Endothelial cell of umbilical vein (primary cell): ENCODE measurements at regions not wholly inside any gene's neighbourhood (a gene's known extent, or its start where the extent isn't known, plus 50 kb on each side); places are given as distances from the start of the nearest gene placed in this dataset.

ENCODE experiments used
- BruUV-seq: library from RNA; stranded (reverse); fragments of 400-500 nt; replicated peaks from 2 replicates; lab custom pipeline; 2021; lab: Mats Ljungman, UMichigan
- CTCF ChIA-PET: fragments of 300-600, 350-600 bp; sonication (Branson Sonifier 250); formaldehyde crosslinking; loops from one replicate; lab custom pipeline; 2021; ENCODE audit warnings: antibody characterized with exemption, inconsistent platforms; lab: Charles Lee
- POLR2A ChIA-PET: fragments of 300-600, 350-600 bp; sonication (Branson Sonifier 250); formaldehyde crosslinking; loops from one replicate; lab custom pipeline; 2021; ENCODE audit warnings: antibody characterized with exemption, inconsistent platforms; lab: Charles Lee
- DNase-seq: peaks from one replicate; pipeline ENCODE4 v3.0.0-alpha.2; 2011; ENCODE audit warnings: low read depth, low spot score
- FAIRE-seq: peaks from 2 replicates; lab custom pipeline; 2011; peaks lifted over from hg19 to GRCh38; lab: Jason Lieb, UNC
- H2AFZ ChIP-seq: 2 replicates; pipeline ENCODE4 v1.6.0; 2012; ENCODE audit warnings: low read depth, low read length, control low read depth, inconsistent platforms
- H3K27ac ChIP-seq: 2 replicates; pipeline ENCODE4 v1.5.1; 2011; ENCODE audit warnings: low read depth, mild to moderate bottlenecking, control low read depth, low read length, moderate library complexity; ENCODE audit not compliant: insufficient read depth
- H3K27me3 ChIP-seq, 2 experiments: 2 replicates each; pipeline versions ENCODE4 v1.6.0 to v1.6.1; 2011; ENCODE audit warnings: low read length in 2 of 2, mixed read lengths in 1 of 2; ENCODE audit not compliant: control insufficient read depth in 2 of 2, insufficient read depth in 2 of 2
- H3K36me3 ChIP-seq, 2 experiments: 2 replicates in 1 of 2; 3 replicates in 1 of 2; pipeline ENCODE4 v1.5.1; 2011; ENCODE audit warnings: low read length in 2 of 2, mild to moderate bottlenecking in 1 of 2, moderate library complexity in 1 of 2; ENCODE audit not compliant: control insufficient read depth in 2 of 2, insufficient read depth in 2 of 2; ENCODE audit errors: extremely low read depth in 1 of 2
- H3K4me1 ChIP-seq: 3 replicates; pipeline ENCODE4 v1.5.1; 2011; ENCODE audit warnings: mild to moderate bottlenecking, low read length; ENCODE audit not compliant: control insufficient read depth, insufficient read depth; ENCODE audit errors: extremely low read depth
- H3K4me2 ChIP-seq: 2 replicates; pipeline ENCODE4 v1.6.1; 2011; ENCODE audit warnings: low read length, control low read depth, mixed read lengths; ENCODE audit not compliant: insufficient read depth
- H3K4me3 ChIP-seq, 3 experiments: fragments of 200-600 bp in 1 of 3; sonication (generic), shearing (Covaris generic) in 1 of 3; replicated peaks in 1 of 3; 2 replicates each; pipeline ENCODE4 v1.5.1; 2011 to 2016; ENCODE audit warnings: control low read depth in 3 of 3, low read length in 3 of 3, mild to moderate bottlenecking in 2 of 3, inconsistent platforms in 1 of 3, low read depth in 1 of 3, moderate library complexity in 1 of 3; ENCODE audit not compliant: insufficient read depth in 1 of 3
- H3K79me2 ChIP-seq: 2 replicates; pipeline ENCODE4 v1.6.0; 2012; ENCODE audit warnings: low read length, inconsistent platforms; ENCODE audit not compliant: control insufficient read depth, insufficient read depth
- H3K9ac ChIP-seq: replicated peaks from 2 replicates; pipeline ENCODE3; 2011; ENCODE audit warnings: low read length, control low read depth; ENCODE audit not compliant: insufficient read depth; ENCODE audit errors: extremely low read depth
- H3K9me1 ChIP-seq: replicated peaks from 3 replicates; pipeline ENCODE4 v1.6.0; 2011; ENCODE audit warnings: mild to moderate bottlenecking, low read length; ENCODE audit not compliant: control insufficient read depth, insufficient read depth; ENCODE audit errors: extremely low read depth
- H3K9me3 ChIP-seq: replicated peaks from 2 replicates; pipeline ENCODE4 v1.5.1; 2012; ENCODE audit warnings: low read length, inconsistent platforms; ENCODE audit not compliant: control insufficient read depth, insufficient read depth
- H4K20me1 ChIP-seq: replicated peaks from 2 replicates; pipeline ENCODE3; 2011; ENCODE audit warnings: mild to moderate bottlenecking, low read length; ENCODE audit not compliant: control insufficient read depth, insufficient read depth; ENCODE audit errors: extremely low read depth
- EZH2 ChIP-seq: IDR thresholded peaks from 2 replicates; pipeline ENCODE4 v1.6.1; 2012; ENCODE audit warnings: borderline replicate concordance, low read depth, mild to moderate bottlenecking, moderate library complexity, low read length, inconsistent platforms; ENCODE audit not compliant: severe bottlenecking
- FOS ChIP-seq: IDR thresholded peaks from 2 replicates; pipeline ENCODE4 v1.6.1; 2011; ENCODE audit warnings: mild to moderate bottlenecking, low read length, moderate library complexity, borderline replicate concordance; ENCODE audit not compliant: insufficient read depth
- MYC ChIP-seq: IDR thresholded peaks from one replicate; pipeline ENCODE4 v1.6.1; 2011; ENCODE audit warnings: mild to moderate bottlenecking, low read depth, low read length
- POLR2A ChIP-seq: IDR thresholded peaks from 2 replicates; pipeline ENCODE4 v1.6.1; 2012; ENCODE audit warnings: low read depth, mild to moderate bottlenecking, control low read depth, low read length
- dilution Hi-C: fragments of 300-500 bp; cut with MboI; formaldehyde crosslinking; loops from one replicate; pipeline ENCODE4 v1.15.0; 2019; ENCODE audit warnings: low sequenced_read_pairs; ENCODE audit not compliant: extremely low pct_ligation_motif_present
- intact Hi-C: fragments of 100-400 bp; cut with micrococcal nuclease; formaldehyde crosslinking; loops from one replicate; pipeline ENCODE4 v1.10.0; 2022
- TF ChIP-seq, protein P1 (sequence below): IDR thresholded peaks from 2 replicates; pipeline ENCODE4 v1.6.1; 2011; ENCODE audit not compliant: insufficient read depth, insufficient read length
- TF ChIP-seq, protein P2 (sequence below), 2 donors: IDR thresholded peaks; 1 replicate in 1 of 2; 2 replicates in 1 of 2; pipeline ENCODE4 v1.5.1; 2011; ENCODE audit warnings: low read length in 2 of 2, mild to moderate bottlenecking in 2 of 2, moderate library complexity in 2 of 2, control low read depth in 1 of 2, inconsistent platforms in 1 of 2, low read depth in 1 of 2; ENCODE audit not compliant: insufficient read depth in 1 of 2; ENCODE audit errors: extremely low read depth in 1 of 2

DNA sequence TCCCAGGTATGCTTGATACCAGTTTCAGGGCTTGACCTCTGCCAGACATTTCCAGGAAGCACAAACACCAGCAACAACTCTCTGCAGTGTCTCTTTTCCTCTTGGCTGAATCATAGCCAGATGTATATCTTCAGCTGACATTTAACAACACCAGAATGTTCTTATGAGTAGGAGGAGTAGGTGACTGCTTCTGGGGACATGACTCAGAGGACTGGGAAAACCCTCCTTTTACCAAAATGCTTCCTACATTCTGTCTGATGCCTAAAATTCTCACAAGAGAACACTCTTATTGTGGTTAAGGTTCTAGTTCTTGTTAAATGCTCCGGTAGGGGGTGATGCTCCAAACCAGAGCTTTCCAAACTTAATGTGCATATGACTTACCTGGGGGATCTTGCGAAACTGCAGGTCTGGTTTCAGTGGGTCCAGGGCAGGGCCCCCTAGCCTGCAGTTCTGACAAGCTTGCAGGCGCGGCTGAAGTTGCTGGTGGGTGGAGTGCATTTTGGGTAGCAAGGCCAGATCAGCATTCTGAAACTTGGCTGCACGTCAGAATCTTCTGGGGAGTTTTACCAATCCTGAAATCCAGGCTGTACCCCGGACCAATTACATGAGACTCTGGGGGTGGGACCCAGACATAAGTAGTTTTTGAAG, 329.3 kb upstream of the RPS6KA3 start:
- dilution Hi-C loops, result no loop called here
- no peak for DNase-seq

More for the DNA sequence above, 329.3 kb upstream of the RPS6KA3 start:
- H3K4me3 ChIP-seq, result no peak overlapping the region
- H3K27me3 ChIP-seq, result no peaks in the 10 kb centered on the region
- H3K36me3 ChIP-seq, result no peaks in the 10 kb centered on the region
- no peak for FAIRE-seq
- no peaks in the 10 kb centered on the region for H4K20me1 ChIP-seq
- no peaks in the 10 kb centered on the region for H3K9me1 ChIP-seq
- no peak overlapping the region for H3K4me2 ChIP-seq
- no peaks in the 10 kb centered on the region for H3K79me2 ChIP-seq
- TF ChIP-seq MYC (no peak), EZH2 (no peak), FOS (no peak), POLR2A (no peak)
- TF ChIP-seq, protein P1, sequence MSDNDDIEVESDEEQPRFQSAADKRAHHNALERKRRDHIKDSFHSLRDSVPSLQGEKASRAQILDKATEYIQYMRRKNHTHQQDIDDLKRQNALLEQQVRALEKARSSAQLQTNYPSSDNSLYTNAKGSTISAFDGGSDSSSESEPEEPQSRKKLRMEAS, result no peak
- TF ChIP-seq, protein P2, sequence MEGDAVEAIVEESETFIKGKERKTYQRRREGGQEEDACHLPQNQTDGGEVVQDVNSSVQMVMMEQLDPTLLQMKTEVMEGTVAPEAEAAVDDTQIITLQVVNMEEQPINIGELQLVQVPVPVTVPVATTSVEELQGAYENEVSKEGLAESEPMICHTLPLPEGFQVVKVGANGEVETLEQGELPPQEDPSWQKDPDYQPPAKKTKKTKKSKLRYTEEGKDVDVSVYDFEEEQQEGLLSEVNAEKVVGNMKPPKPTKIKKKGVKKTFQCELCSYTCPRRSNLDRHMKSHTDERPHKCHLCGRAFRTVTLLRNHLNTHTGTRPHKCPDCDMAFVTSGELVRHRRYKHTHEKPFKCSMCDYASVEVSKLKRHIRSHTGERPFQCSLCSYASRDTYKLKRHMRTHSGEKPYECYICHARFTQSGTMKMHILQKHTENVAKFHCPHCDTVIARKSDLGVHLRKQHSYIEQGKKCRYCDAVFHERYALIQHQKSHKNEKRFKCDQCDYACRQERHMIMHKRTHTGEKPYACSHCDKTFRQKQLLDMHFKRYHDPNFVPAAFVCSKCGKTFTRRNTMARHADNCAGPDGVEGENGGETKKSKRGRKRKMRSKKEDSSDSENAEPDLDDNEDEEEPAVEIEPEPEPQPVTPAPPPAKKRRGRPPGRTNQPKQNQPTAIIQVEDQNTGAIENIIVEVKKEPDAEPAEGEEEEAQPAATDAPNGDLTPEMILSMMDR (IDR thresholded peaks at IDR 0.05; ENCODE audit: extremely low read depth in 1 of 2, insufficient read depth in 1 of 2, low read depth in 1 of 2, low read length in 2 of 2), result no peak
- intact Hi-C loops, result no loop called here
- H2AFZ ChIP-seq, result no peak overlapping the region
- ChIA-PET POLR2A (no interaction called here), CTCF (no interaction called here)
- H3K9me3 ChIP-seq, result no peaks in the 10 kb centered on the region
- no peak overlapping the region for H3K27ac ChIP-seq
- no peak overlapping the region for H3K9ac ChIP-seq
- no peaks in the 10 kb centered on the region for H3K4me1 ChIP-seq
- BruUV-seq, result no TSS peak
